NCI-H2196 treated with DMSO at 0.1 percent for 48 hours (cell line): ENCODE measurements at regions not wholly inside any gene's neighbourhood (a gene's known extent, or its start where the extent isn't known, plus 50 kb on each side); places are given as distances from the start of the nearest gene placed in this dataset.
A peak's percentile ranks its signal among the peaks of the same experiment; 100 is the strongest.

Source experiments
- DNase-seq: peaks from one replicate; lab custom pipeline; 2025; ENCODE audit not compliant: unreplicated experiment; lab: John Stamatoyannopoulos, UW

DNA sequence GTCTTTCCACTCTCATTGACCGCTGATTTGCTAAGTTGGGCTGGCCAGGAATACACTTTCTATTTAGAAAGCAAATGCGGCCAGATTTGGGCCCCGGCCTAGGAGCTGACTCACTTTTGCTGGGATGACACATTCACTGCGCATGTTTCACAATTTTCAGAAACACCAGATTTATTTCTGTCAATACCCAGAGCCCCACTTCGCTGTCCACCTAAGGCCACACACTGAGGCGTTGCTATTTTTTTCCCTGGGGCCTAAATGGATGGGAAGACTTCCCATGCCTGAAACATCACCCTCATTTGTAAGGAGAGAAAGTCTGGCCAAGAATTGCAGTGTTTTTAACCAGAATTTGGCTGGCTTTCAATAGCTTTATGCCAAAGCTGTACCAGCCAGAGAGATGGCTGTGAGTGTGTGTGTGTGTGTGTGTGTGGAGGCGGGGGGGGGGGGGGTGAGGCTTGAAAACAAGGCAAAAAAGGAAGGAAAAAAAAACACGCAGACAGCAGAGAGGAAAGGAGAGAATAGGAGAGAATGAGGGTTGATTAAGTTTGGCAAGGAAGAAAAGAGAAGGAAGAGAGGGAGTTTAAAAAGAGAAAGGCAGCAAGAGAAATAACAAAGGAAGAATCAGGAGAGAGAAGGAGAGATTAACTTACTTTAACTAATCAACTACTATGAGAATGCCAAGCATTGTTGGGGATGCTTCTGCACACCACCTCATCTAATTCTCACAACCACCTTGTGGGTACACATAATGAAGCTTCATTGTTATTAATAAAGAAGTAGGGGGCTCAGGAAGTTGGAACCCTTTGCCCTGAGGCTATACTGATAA is 261.4 kb upstream of the KLF4 start:
- DNase-seq: peak; percentile 18

DNA sequence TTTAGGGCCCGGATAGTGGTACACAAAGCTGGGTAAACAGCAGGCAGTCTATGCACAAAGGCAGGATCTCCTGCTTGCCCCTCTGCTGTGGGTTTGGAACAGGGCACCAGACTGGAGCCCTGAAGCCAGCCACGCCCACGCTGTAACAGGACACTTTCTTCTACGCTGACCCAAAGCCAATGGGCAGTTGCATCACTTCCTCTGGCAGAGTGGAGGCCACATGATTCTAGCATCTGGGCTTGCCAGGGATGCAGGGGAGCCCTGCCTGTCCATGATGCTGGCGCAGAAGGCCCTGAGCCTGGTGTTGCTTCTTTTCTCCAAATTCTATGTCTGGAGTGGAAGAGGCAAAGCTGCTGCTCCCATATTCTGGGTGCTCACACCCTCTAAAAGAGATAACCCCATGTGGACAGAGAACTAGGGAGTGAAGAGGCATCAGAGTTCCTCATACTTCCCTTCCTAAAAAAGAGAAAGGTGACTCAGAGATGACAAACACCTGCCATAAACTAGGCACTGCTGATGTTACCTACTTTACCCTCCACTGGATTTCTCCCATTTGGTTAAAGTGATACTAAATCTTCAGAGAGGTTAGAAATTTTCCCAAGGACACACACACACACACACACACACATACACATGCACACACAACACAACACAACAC is 260.3 kb upstream of the KLF4 start:
- DNase-seq: peak; percentile 85

GRCh38 chr9:107744873-107745272 is 255.3 kb upstream of the KLF4 start:
- no peak for DNase-seq

DNA sequence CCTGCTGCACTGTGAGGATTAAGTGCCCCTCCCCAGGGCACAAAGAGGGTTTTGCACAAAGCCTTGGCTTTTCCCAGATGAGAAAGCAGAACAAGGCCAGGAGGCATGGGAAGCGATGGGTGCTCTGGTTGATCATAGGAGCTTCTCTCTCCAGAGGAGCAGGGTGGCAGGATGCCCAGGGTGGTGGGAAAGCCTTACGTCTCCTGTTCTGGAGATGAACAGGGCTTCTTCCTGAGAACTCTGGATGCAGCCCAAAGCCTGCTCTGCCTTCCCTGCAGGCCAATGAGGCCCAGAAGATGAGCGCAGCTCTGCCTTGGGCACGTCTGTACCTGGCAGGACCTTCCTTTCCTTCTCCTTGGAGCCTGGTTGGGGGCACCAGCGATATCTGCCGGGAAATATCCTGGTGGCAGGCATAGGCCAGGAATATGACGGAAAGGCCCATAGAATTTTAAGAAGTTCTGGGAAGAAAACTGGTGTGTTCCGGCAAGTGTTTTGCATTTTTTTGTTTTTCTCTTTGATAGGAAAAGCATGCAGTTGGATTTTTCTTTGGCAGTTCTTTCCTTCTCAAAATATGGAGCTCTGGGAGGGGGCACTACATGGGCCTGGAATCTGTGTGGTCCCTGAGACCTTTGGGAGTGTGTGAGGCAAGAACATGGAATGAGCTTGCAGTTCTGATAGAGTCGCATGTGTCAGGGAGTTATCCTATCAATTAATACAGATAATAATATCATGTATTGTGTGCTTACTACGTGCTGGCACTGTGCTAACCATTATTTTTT is 253.2 kb upstream of the KLF4 start:
- no peak for DNase-seq

GRCh38 chr9:107740088-107740980 is 250.8 kb upstream of the KLF4 start:
- no peak for DNase-seq

GRCh38 chr9:107739601-107740082 is 250.1 kb upstream of the KLF4 start:
- peak; percentile 16 for DNase-seq

DNA sequence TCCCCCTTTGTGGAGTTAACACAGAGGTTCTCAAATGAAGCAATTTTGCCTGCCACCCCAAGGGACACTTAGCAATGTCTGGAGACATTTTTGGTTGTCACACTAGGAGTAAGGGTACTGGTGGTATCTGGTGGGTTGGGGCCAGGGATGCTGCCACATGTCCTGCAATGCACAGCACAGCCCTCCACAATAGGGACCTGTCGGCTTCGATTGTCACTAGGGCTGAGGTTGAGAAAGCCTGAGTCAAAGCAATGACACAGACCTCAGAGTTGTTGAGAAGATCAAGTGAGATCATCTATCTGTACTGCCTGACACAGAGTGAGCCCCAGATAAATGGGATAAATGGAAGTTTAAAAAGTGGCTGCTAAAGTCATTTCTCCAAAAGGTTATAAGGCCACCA is 249.2 kb upstream of the KLF4 start:
- no peak for DNase-seq

DNA sequence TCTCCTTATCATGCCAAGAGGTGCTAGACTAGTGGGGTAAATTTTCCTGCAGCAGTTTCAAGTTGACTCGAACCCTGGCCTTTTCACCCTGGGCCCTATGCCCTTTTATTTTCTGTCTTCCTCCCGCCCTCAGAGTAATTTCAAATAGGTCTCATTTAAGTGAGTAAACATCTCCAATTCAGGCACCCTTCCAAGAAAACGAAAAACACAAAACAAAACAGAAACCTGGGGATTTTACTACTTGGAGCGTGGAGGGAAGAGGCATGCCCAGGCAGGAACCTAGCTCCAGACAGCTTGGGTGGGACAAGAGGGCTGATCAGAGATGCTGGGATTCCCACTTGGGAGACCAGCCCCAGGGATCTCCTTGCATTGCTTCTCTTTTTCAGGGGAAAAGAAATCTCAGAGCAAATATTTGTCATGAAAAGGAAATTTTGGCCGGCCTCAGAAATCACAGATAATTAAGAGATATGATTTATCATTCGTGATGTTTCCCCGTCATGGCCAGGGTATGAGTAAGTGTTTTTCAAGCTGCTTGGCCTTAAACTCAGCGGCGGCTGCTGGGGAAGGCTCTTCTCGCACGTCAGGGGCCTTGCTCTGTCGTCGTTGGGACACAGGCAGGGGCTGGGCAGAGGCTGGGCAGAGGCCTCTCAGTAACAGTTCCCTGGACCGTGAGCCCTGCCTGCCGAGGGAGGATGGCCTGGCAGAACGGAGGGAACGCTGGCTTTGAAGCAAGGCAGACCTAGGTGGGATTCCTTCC is 248.6 kb upstream of the KLF4 start:
- DNase-seq: peak; percentile 43

DNA sequence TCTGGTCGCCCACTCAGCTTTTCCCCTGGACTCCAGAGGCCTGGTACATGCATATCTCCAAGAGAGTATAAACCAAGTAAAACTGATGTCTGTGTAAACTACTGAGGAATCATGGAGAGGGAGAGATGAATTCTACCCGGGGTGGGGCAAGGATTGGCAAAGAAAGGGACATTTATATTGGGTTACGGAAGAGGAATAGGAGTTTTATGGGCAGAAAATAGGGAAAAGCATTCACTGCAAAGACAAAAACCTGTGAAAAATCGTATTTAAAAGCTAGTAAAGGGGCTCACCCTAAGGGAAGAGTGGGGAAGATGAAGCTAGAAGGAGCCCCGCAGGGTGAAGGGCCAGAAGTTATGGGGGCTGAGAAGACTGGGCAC is 248.0 kb upstream of the KLF4 start:
- DNase-seq: no peak

- no peak for DNase-seq
These were observed 246.3 kb upstream of the KLF4 start for GRCh38 chr9:107735821-107736220.

- DNase-seq: no peak
These were observed 244.9 kb upstream of the KLF4 start for GRCh38 chr9:107734256-107735013.

- DNase-seq: no peak
These were observed 243.9 kb upstream of the KLF4 start for GRCh38 chr9:107733523-107733894.

DNA sequence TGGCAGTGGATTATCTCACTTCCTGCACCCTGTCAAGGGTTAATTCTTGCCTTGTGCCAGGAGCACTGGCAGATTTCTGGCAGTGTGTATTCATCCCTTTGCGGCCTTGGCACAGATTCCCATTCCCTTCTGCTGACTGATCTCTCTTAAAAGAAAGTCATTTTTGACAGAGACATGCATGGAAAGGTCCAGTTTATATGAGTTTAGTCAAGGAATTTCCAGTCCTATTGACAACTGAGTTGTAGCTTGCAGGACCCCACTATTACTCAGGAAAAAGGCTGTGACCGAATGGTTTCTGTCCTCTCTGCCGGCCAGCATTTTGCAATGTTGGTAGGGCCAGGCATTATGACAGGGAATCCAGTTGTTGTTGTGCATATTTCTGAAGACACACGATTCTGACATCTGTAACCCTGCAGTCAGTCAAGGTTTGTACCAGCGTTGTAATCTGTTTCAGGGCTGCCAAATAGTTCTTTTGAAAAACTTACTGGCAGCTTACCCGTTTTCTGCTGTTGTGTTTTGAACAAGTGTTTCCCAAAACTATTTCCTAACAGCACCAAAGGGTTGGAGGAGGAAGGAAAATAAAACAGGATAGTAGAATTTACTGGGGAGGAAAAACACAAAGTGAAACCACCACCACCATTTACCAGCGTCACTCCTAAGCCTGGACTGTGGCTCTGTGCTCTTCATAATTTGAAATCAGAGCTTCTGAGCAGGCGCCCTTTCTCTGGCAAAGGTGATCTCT is 243.4 kb upstream of the KLF4 start:
- peak; percentile 53 for DNase-seq

GRCh38 chr9:107731115-107731762 is 241.7 kb upstream of the KLF4 start:
- no peak for DNase-seq

- no peak for DNase-seq
These were observed 241.1 kb upstream of the KLF4 start for GRCh38 chr9:107730666-107731065.

DNA sequence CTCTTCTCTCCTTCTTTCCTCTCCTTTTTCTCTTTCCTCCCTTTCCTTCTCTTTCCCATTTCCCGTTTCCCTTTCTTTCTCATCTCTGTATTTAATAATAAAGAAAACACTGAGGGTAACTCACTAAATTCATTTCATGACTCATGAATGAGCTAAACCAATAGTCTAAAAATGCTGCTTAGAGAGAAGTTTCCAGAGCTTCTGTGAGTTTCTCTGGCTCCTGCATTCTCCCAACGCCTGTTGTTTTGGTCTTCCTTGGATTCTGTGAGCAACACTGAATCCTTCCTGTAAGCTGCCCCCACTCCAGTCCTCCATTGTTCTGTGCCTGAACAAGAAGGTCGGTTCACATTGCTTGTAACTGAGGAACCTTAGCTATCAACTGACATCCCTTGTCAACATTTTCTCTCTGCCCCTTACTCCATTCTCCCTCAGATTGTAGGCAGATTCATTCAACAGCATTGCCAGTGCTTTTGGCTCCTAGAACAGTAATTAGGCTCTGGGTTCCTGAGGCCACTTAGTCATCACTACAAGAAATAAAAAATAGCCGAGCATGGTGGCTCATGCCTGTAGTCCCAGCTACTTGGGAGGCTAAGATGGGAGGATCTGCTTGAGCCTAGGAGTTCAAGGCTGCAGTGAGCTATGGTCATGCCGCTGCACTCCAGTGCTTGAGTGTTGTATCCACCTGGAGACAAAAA is 237.7 kb upstream of the KLF4 start:
- no peak for DNase-seq

DNA sequence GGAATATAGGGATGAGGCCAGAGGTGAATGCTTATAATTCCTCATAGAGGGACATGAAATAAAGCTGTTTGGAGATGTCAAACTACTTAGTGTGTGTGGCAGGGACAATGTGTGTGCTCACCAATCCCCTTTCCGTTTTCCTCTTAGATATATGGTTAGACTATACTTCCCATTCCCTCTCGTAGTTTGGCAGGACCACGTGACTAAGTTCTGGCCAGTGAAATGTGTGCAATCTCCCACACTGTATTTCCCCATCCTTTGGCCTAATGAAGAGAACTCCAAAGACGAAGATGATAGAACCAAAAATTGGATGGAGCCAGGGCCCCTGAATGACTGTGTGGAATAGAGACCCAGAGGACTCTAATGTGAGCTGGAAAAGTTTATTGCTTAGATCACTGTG is 233.4 kb upstream of the KLF4 start:
- DNase-seq: no peak
